H54 (cell line): ENCODE measurements at regions not wholly inside any gene's neighbourhood (a gene's known extent, or its start where the extent isn't known, plus 50 kb on each side); places are given as distances from the start of the nearest gene placed in this dataset.

ENCODE experiments used
- DNase-seq: peaks from one replicate; pipeline ENCODE4 v3.0.0; 2011; ENCODE audit warnings: low spot score, mixed read lengths; ENCODE audit not compliant: insufficient read length
- FAIRE-seq: peaks from 3 replicates; lab custom pipeline; 2011; peaks lifted over from hg19 to GRCh38; lab: Jason Lieb, UNC
- POLR2A ChIP-seq: IDR thresholded peaks from 2 replicates; pipeline ENCODE4 v1.6.1; 2011; ENCODE audit warnings: low read depth, mild to moderate bottlenecking, low read length

- no peak for TF ChIP-seq POLR2A
- no peak for DNase-seq
- FAIRE-seq: no peak
These were observed 339.4 kb upstream of the KIAA1217 start for GRCh38 chr10:23869548-23869947.

- TF ChIP-seq POLR2A: no peak
- DNase-seq: no peak
- no peak for FAIRE-seq
These were observed 338.9 kb upstream of the KIAA1217 start for GRCh38 chr10:23869996-23870395.

GRCh38 chr10:23870651-23871610, 338.0 kb upstream of the KIAA1217 start:
- FAIRE-seq (no peak), DNase-seq (no peak)
- TF ChIP-seq POLR2A: no peak

DNA sequence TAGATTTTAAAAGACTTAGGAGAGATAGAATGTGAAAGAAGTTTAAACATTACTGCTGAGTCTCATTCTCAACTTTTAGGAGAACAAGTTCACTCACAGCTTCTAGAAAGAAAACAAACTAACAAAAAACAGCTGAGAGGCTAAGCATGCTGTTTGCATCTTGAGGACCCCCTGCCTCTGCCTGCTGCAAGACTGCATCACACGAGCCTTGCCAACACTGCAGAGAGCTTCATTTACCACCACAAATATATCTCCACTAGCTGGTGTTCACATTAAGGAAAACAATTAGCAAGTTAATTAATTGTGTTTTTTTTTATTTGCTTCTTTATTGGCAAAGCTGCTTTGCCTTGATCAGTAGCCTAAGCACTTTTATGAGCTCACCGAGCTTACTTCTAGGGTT, 336.6 kb upstream of the KIAA1217 start:
- TF ChIP-seq POLR2A: no peak
- FAIRE-seq (no peak), DNase-seq (no peak)

- FAIRE-seq: no peak
- TF ChIP-seq POLR2A: no peak
- no peak for DNase-seq
These were observed 331.1 kb upstream of the KIAA1217 start for GRCh38 chr10:23877791-23878320.

DNA sequence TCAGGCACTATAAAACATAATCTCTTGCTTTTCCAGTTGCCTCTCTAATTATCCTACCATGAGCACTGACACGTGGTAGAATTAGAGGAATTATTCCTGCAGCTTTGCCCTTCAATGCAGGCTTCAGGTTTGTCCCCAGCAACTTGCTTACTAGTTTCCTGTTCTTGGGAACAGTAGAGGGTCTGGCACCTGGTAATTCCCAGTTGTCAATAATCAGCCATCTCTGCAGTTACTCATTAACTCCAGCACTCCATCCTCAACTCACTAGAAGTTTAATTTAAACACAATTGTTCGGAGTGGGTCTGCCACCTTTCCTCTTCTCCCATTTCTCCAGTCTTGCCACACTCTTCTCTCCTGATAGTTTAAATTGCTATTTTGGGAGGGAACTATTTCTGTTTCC, 324.3 kb upstream of the KIAA1217 start:
- no peak for TF ChIP-seq POLR2A
- DNase-seq (no peak), FAIRE-seq (no peak)

- no peak for DNase-seq
- TF ChIP-seq POLR2A: no peak
These were observed 323.1 kb upstream of the KIAA1217 start for GRCh38 chr10:23885853-23886252.

GRCh38 chr10:23886355-23886754, 322.6 kb upstream of the KIAA1217 start:
- no peak for TF ChIP-seq POLR2A
- FAIRE-seq: no peak

More at GRCh38 chr10:23885853-23886252, 323.1 kb upstream of the KIAA1217 start:
- no peak for FAIRE-seq

GRCh38 chr10:23891301-23891700, 317.6 kb upstream of the KIAA1217 start:
- DNase-seq (no peak), FAIRE-seq (no peak)
- TF ChIP-seq POLR2A: no peak

More at GRCh38 chr10:23886355-23886754, 322.6 kb upstream of the KIAA1217 start:
- no peak for DNase-seq

DNA sequence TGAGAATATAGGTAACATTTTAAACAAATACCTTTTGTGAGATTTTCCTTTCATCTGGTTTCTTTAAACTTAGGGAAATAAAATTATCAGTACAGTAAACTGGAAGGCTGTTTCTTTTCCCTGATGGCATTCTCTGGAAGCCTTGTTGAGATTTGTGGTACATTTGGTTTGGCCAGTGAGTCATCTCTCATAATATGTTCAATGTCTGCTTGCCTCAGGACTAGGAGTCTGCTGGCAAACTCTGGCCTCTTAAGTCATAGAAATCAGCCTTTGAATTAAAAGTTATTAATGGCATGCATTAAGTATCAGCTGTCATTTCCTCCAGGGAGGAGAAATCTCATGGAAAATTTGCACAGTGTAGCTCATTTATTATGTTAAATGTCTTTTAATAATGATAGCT, 316.6 kb upstream of the KIAA1217 start:
- FAIRE-seq: no peak
- TF ChIP-seq POLR2A: no peak
- DNase-seq: no peak

GRCh38 chr10:23897267-23897666, 311.7 kb upstream of the KIAA1217 start:
- no peak for TF ChIP-seq POLR2A
- no peak for DNase-seq
- no peak for FAIRE-seq

DNA sequence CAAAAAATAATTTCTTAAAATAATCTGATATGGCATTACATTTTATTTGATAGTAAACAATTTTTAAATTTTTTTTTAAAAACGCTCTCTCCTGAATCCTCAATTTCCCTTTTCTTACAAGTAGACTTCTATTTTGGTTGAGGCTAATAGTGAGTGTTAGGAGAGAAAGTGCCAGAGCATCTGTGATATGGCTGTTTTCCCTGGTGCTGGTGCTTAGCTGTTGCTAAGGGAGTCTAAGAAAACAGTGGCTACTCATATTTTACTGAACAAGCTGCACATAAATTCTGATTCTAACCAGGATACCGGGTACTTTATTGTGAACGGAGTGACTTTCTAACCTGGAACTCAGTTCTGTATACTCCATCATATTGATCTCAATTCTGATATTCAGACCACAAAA, 311.1 kb upstream of the KIAA1217 start:
- no peak for TF ChIP-seq POLR2A
- DNase-seq: no peak
- no peak for FAIRE-seq

DNA sequence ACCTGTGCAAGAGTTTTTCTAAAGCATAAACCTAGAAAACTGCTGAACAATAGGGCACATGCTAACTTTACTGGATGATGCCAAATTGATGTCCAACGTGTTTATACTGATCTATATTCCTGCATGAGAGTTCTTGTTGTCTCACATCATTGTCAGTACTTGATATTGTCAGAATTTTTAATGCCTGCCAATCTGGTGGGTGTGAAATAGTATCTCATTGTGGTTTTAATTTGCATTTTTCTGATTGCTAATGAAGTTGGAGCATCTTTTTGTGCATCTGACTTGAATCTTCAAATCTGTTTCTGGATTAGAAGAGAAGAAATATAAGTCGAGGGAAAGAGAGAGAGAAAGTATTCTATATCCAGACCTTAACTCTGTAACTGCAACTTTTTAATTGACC, 309.8 kb upstream of the KIAA1217 start:
- no peak for TF ChIP-seq POLR2A
- FAIRE-seq (no peak), DNase-seq (no peak)

DNA sequence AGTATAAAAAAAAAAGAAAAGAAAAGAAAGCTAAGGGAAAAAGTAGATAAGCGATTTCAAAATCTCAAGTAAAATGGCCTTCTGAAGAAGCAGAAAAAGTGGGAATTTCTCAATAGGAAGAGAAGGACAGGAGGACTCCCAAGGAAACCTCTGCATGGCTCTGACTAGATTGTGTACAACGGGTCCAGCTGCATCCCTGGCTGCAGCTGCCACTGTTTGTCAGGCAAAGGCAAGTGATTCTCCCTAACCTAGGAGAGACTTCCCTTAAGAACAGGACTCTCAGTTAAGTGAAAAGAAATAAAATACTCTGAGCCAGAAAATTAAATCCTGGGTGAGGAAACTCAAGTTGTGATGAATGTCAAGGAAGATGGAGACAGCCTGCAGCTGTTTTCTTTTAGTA, 298.6 kb upstream of the KIAA1217 start:
- DNase-seq (no peak), FAIRE-seq (no peak)
- TF ChIP-seq POLR2A: no peak
